Right lobe of liver (tissue), 6 donors: ENCODE measurements at regions not wholly inside any gene's neighbourhood (a gene's known extent, or its start where the extent isn't known, plus 50 kb on each side); places are given as distances from the start of the nearest gene placed in this dataset.

ENCODE experiments used
- ATAC-seq, 4 donors: fragments of 200-7000 bp; cut with Tn5 transposase; one replicate each; pipeline ENCODE4 v1.9.1; 2020; ENCODE audit warnings: mild to moderate bottlenecking in 4 of 4, moderate library complexity in 4 of 4
- DNase-seq, 3 donors: peaks; one replicate each; pipeline ENCODE4 v3.0.0-alpha.2; 2020
- H3K27ac ChIP-seq, 3 donors: fragments of 200-600 bp; one replicate each; pipeline ENCODE4 v1.8.0; 2022
- H3K27me3 ChIP-seq, 2 donors: fragments of 200-600 bp; one replicate each; pipeline ENCODE4 v1.8.0; 2022
- H3K36me3 ChIP-seq, 4 donors: fragments of 200-600 bp; sonication (generic) in 1 of 4; one replicate each; pipeline versions ENCODE4 v1.5.1 to v1.8.0; 2017 to 2022; ENCODE audit warnings: control low read depth in 1 of 4
- H3K4me1 ChIP-seq, 4 donors: fragments of 200-600 bp; sonication (generic) in 1 of 4; one replicate each; pipeline versions ENCODE4 v1.5.1 to v1.8.0; 2017 to 2022; ENCODE audit warnings: control low read depth in 1 of 4
- H3K4me3 ChIP-seq, 3 donors: fragments of 200-600 bp; one replicate each; pipeline ENCODE4 v1.8.0; 2022
- H3K9me3 ChIP-seq, 4 donors: fragments of 200-600 bp; sonication (generic) in 1 of 4; one replicate each; pipeline versions ENCODE4 v1.5.1 to v1.8.0; 2017 to 2022; ENCODE audit warnings: control low read depth in 1 of 4
- POLR2A ChIP-seq: fragments of 450-650 bp; IDR thresholded peaks from one replicate; pipeline ENCODE4 v1.6.1; 2017; ENCODE audit warnings: antibody characterized with exemption, mild to moderate bottlenecking
- WGBS: methylation state at CpG from one replicate; pipeline ENCODE4 v1.1.6; 2018; ENCODE audit warnings: low coverage, low lambda C conversion rate; ENCODE audit not compliant: insufficient coverage; ENCODE audit errors: missing lambda C conversion rate; 5-methylcytosine and 5-hydroxymethylcytosine counted together
- intact Hi-C, 2 donors: fragments of 100-400 bp; cut with DNase I; formaldehyde crosslinking; loops; one replicate each; pipeline versions ENCODE4 v1.11.2 to v1.14.1; 2022
- TF ChIP-seq, protein P1 (sequence below), 4 donors: fragments of 200-600 bp in 3 of 4; fragments of 450-650 bp in 1 of 4; IDR thresholded peaks; one replicate each; pipeline versions ENCODE4 v1.5.1 to v1.8.0; 2016 to 2022; ENCODE audit warnings: antibody characterized with exemption in 4 of 4, mild to moderate bottlenecking in 2 of 4
- donor health status: DM: no; HTN: yes; CAD: no.
- donor health status: DM: no; HTN: no; CAD: no.
- donor health status: DM: no; HTN: no; CAD: no.
- donor health status: DM: no; HTN: yes; CAD: no.
- donor health status: DM: no; HTN: yes; CAD: no.

DNA sequence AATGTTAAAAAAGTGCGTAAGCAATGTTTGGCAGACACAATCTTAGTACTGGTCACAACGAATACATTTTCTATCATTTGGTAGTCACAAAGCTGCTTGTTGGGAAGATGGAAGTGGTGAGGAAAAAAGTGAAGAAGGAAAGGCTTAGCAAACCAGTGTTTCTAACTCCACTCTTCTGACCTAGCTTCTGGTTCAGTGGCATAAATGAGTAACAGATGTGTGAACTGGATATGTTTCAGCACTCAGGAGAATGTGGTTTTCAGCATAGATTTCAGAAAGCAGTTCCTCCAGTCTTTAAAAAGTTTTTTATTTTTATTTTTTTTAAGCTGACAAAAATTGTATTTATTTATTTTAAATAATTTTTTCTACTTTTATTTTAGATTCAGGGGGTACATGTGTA lies 357.1 kb downstream of the CPS1 start:
- TF ChIP-seq, protein P1, sequence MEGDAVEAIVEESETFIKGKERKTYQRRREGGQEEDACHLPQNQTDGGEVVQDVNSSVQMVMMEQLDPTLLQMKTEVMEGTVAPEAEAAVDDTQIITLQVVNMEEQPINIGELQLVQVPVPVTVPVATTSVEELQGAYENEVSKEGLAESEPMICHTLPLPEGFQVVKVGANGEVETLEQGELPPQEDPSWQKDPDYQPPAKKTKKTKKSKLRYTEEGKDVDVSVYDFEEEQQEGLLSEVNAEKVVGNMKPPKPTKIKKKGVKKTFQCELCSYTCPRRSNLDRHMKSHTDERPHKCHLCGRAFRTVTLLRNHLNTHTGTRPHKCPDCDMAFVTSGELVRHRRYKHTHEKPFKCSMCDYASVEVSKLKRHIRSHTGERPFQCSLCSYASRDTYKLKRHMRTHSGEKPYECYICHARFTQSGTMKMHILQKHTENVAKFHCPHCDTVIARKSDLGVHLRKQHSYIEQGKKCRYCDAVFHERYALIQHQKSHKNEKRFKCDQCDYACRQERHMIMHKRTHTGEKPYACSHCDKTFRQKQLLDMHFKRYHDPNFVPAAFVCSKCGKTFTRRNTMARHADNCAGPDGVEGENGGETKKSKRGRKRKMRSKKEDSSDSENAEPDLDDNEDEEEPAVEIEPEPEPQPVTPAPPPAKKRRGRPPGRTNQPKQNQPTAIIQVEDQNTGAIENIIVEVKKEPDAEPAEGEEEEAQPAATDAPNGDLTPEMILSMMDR (IDR thresholded peaks at IDR 0.05): no peak
- TF ChIP-seq POLR2A: no peak
- ATAC-seq: no peak
- no peaks in the 10 kb centered on the region for H3K9me3 ChIP-seq
- H3K4me3 ChIP-seq: no peak overlapping the region
- DNase-seq: no peak
- no peaks in the 10 kb centered on the region for H3K4me1 ChIP-seq
- H3K27ac ChIP-seq: no peak overlapping the region
- intact Hi-C loops: no loop called here
- H3K36me3 ChIP-seq: no peaks in the 10 kb centered on the region
- 22% methylated on average over 2 of the region's 2 CpGs for WGBS
- no peaks in the 10 kb centered on the region for H3K27me3 ChIP-seq

DNA sequence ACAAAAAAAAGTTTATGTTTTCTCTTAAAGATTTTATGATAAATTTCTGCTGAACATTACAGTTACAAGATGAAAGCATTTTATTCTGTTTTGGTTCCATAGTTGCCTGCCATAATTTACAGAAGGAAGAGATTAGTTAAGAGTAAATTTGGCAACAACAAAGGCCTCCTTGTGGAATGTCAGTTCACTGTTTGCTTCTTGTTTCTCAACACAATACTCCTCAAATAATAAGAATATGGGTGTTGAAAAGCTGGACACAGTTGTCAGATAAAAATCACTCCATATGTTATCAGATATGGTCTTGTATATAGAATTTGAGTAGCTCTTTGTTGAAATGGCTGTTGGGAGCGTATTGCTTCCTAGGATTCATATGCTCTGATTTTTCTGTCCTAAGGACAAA lies 359.5 kb downstream of the CPS1 start:
- H3K4me1 ChIP-seq: no peaks in the 10 kb centered on the region
- intact Hi-C loops: no loop called here
- ATAC-seq (no peak), DNase-seq (no peak)
- H3K36me3 ChIP-seq: no peaks in the 10 kb centered on the region
- 85% methylated on average over 1 of the region's 1 CpG for WGBS
- no peaks in the 10 kb centered on the region for H3K9me3 ChIP-seq
- no peak overlapping the region for H3K27ac ChIP-seq
- H3K27me3 ChIP-seq: no peaks in the 10 kb centered on the region
- TF ChIP-seq, protein P1 (IDR thresholded peaks at IDR 0.05): no peak
- no peak for TF ChIP-seq POLR2A
- H3K4me3 ChIP-seq: no peak overlapping the region

DNA sequence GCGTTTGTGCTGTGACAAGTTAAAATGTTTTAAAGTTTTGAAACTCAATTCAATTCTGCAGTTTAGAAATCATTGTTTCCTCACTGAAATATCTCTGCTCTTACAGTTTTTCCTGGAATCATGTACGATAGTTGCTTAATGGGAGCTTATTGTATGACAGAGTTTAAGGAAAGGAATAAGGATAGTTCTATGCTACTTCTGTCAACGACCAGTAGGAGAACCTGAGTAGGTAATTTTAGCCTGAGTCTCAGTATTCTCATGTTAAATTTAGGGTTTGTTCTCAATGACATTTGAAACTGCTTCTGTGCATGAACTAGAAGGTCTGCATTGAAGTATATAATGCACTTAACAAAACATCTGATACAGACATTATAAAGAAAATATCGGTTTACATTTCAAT lies 361.1 kb downstream of the CPS1 start:
- no peaks in the 10 kb centered on the region for H3K4me1 ChIP-seq
- DNase-seq: no peak
- no peaks in the 10 kb centered on the region for H3K36me3 ChIP-seq
- H3K27ac ChIP-seq: no peak overlapping the region
- H3K4me3 ChIP-seq: no peak overlapping the region
- no peak for ATAC-seq
- no peak for TF ChIP-seq POLR2A
- TF ChIP-seq, protein P1 (IDR thresholded peaks at IDR 0.05): no peak
- H3K9me3 ChIP-seq: no peaks in the 10 kb centered on the region
- no peaks in the 10 kb centered on the region for H3K27me3 ChIP-seq
- intact Hi-C loops: no loop called here
- WGBS: 31% methylated on average over 4 of the region's 4 CpGs

DNA sequence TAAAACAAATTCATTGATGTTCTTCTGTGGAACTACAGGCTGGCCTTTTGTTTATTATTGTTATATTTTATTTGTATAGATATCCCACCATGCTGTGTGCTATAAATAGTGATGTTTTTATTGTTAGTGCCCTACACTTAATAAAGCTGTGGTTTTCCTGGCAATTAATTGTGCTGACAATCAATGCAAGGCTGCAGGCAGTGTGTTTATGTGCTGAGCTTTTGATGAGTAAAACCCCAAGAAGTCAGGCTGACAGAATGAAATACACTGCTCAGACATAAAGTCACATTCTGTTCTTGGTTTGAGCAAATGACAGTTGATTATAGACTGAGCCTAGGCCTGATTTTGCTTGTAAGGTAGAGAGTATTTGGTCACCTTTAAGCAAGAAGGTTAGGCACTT lies 362.7 kb downstream of the CPS1 start:
- Histone ChIP-seq H3K9me3 (no peaks in the 10 kb centered on the region), H3K4me3 (no peak overlapping the region), H3K4me1 (no peaks in the 10 kb centered on the region), H3K36me3 (no peaks in the 10 kb centered on the region), H3K27ac (no peak overlapping the region), H3K27me3 (no peaks in the 10 kb centered on the region)
- ATAC-seq (no peak), DNase-seq (no peak)
- TF ChIP-seq POLR2A: no peak
- intact Hi-C loops: no loop called here

DNA sequence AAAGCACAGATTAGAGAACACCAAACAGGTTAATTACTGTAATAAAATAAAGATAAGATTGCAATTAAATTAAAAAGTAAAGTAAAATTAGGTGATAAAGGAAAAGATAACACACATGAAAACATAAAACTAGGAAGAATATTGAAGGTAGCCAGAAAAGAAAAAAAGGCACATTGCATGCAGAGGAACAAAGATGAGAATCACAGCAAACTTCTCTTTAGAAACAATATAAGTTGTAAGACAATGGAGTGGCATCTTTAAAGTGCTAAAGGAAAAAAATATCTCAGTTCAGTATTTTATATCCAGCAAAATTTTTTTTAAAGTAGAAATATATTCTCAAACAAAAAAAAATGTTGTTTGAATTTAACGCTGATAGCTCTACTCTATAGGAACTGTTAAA lies 366.0 kb downstream of the CPS1 start:
- ATAC-seq (no peak), DNase-seq (no peak)
- no peaks in the 10 kb centered on the region for H3K4me1 ChIP-seq
- no peak overlapping the region for H3K27ac ChIP-seq
- H3K9me3 ChIP-seq: no peaks in the 10 kb centered on the region
- TF ChIP-seq, protein P1 (IDR thresholded peaks at IDR 0.05): no peak
- TF ChIP-seq POLR2A: no peak
- WGBS: 85% methylated on average over 1 of the region's 1 CpG
- H3K27me3 ChIP-seq: no peaks in the 10 kb centered on the region
- intact Hi-C loops: no loop called here
- no peak overlapping the region for H3K4me3 ChIP-seq
- no peaks in the 10 kb centered on the region for H3K36me3 ChIP-seq
